Activated T-helper 1 cell treated with anti-CD3 and anti-CD28 coated beads, Interleukin-12 subunit alpha, Interleukin-12 subunit beta, Interleukin-2, Interleukin-4 antibody, amounts not matched to agents 30 ng/mL and 10 ng/mL and 1 ng/mL, durations not matched to agents 14 hours and 24 hours and 36 hours (primary cell): ENCODE measurements at regions not wholly inside any gene's neighbourhood (a gene's known extent, or its start where the extent isn't known, plus 50 kb on each side); places are given as distances from the start of the nearest gene placed in this dataset.

Experiments used
- DNase-seq: peaks from one replicate; pipeline ENCODE4 v3.0.0; 2021; ENCODE audit warnings: low spot score
- H3K27ac Mint-ChIP-seq: one replicate; pipeline ENCODE4 v1.8.0; 2021; ENCODE audit warnings: mild to moderate bottlenecking, mixed read lengths
- H3K27me3 Mint-ChIP-seq: one replicate; pipeline ENCODE4 v1.8.0; 2022; ENCODE audit warnings: mild to moderate bottlenecking, moderate library complexity, mixed read lengths; ENCODE audit not compliant: insufficient read depth
- H3K36me3 Mint-ChIP-seq: one replicate; pipeline ENCODE4 v1.8.0; 2021; ENCODE audit warnings: low read depth, mixed read lengths
- H3K4me1 Mint-ChIP-seq: one replicate; pipeline ENCODE4 v1.8.0; 2021; ENCODE audit warnings: low read depth, mixed read lengths
- H3K4me3 Mint-ChIP-seq: one replicate; pipeline ENCODE4 v1.8.0; 2021; ENCODE audit warnings: mild to moderate bottlenecking, moderate library complexity, mixed read lengths
- H3K9me3 Mint-ChIP-seq: one replicate; pipeline ENCODE4 v1.8.0; 2021; ENCODE audit warnings: mixed read lengths
- intact Hi-C: fragments of 100-400 bp; cut with micrococcal nuclease; formaldehyde crosslinking; loops from one replicate; pipeline ENCODE4 v1.15.1; 2024

DNA sequence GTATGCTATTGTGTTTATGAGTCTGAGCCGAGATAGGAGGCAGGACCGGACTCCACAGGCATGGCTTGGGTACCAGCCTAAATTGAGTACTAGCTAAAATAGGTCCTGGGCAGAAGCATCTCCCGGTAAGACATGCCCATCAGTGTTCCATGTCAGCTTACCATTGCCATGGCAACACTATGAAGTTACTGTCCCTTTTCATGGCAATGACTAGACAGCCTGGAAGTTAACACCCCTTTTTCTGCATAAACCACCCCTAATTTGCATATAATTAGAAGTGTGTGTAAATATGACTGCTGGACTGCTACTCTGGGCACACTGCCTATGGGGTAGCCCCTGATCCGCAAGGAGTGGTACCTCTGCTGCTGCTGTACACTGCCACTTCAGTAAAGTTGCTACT, 1005.1 kb upstream of the FAM98A start:
- no peak overlapping the region for H3K4me3 Mint-ChIP-seq
- H3K9me3 Mint-ChIP-seq = peaks cover 7% of the 10 kb centered on the region
- intact Hi-C loops = no loop called here
- DNase-seq = no peak
- H3K27me3 Mint-ChIP-seq = no peaks in the 10 kb centered on the region
- no peaks in the 10 kb centered on the region for H3K36me3 Mint-ChIP-seq
- no peak overlapping the region for H3K27ac Mint-ChIP-seq
- no peaks in the 10 kb centered on the region for H3K4me1 Mint-ChIP-seq

DNA sequence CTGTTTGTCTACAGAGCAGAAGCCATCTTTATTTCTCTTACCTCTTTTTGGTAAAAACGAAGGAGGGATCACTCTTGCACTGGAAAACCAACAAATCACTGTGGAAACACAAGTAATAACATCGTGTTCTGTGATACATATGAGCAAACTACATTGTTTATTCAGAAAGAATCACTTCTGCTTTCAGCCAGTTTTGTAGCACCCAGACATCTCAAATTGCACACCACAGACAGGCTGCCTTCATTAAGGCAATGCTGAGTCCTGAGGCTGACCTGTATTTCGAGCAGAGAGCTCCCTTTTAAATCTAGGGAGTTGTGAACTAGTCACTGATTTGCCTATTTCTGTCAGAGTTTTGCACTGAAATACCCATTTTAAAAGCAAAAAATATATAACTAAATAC, 1003.2 kb upstream of the FAM98A start:
- H3K4me3 Mint-ChIP-seq = no peak overlapping the region
- H3K27ac Mint-ChIP-seq = no peak overlapping the region
- DNase-seq = no peak
- intact Hi-C loops = no loop called here
- no peaks in the 10 kb centered on the region for H3K4me1 Mint-ChIP-seq
- peaks cover 7% of the 10 kb centered on the region for H3K9me3 Mint-ChIP-seq
- H3K27me3 Mint-ChIP-seq = no peaks in the 10 kb centered on the region
- no peaks in the 10 kb centered on the region for H3K36me3 Mint-ChIP-seq

DNA sequence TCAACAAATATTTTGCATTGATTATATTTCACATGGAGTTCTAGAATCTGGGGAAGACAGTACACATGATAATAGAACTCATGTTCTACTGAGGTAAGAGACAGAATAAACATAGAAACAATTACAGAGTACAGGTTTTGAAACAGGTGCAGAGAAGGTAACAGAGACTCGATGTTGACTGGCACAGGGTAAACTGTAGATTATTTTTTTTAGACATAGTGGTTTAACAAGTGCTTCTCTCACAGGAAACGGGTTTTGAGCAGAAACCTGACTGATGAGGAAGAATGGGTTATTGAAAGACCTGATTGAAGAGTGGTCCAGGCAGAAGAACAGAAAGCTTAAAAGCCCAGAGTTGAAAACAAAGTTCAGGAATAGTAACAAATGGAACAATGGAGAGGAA, 1002.5 kb upstream of the FAM98A start:
- Mint-ChIP-seq H3K27ac (no peak overlapping the region), H3K9me3 (peaks cover 7% of the 10 kb centered on the region), H3K4me1 (no peaks in the 10 kb centered on the region), H3K27me3 (no peaks in the 10 kb centered on the region), H3K36me3 (no peaks in the 10 kb centered on the region), H3K4me3 (no peak overlapping the region)
- intact Hi-C loops = no loop called here
- DNase-seq = no peak

DNA sequence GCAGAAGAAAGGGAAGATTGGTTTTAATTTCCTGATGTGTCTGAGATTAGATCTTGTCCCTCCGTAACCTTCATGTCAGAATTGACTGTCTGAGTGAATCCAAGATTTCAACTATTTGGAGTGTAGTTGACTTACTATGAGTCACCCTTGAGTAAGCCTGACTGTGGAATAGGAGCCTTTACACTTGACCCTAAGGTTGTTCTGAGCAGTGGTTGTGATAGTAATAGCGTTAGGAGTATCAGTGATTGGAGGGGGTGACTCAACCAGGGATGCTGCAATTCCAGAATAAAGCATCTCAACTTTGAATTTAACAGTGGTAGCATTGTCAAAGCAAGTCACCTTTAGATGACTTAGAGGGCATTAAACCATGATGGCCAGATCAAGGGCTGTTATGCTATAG, 979.5 kb upstream of the FAM98A start:
- no peak overlapping the region for H3K4me3 Mint-ChIP-seq
- intact Hi-C loops = no loop called here
- no peak overlapping the region for H3K27ac Mint-ChIP-seq
- no peak for DNase-seq
- H3K4me1 Mint-ChIP-seq = no peaks in the 10 kb centered on the region
- H3K27me3 Mint-ChIP-seq = no peaks in the 10 kb centered on the region
- H3K9me3 Mint-ChIP-seq = peaks cover 3% of the 10 kb centered on the region
- H3K36me3 Mint-ChIP-seq = no peaks in the 10 kb centered on the region

DNA sequence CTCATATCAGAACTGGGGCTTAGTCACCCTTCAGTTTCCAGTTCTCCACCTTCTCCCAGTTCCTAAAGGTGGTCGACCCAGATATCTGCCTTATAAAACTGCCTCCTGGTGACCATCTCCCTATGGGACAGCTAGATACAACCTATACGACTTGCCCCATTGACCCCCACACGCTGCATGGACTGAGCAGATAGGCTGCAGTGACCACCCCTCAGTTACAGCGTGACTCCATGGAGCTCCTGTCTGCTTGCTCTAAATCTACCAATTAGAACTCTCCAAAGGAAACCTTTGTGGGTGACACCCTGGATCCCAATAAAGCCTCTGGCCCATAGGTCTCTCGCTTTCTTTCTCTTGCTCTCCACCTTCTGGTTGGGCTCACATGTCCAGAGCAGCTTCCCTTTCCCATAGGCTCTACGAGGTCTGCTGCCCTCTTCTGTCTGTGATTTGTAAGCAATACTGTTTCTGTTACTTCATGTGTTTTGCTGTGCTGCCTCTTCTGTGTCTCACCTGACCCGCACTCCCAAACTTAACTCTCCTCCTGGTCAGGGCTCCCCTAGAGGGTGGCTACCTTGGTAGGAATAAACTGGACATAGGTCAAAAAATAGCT, 971.3 kb upstream of the FAM98A start:
- DNase-seq = no peak
- intact Hi-C loops = no loop called here
- H3K9me3 Mint-ChIP-seq = peaks cover 4% of the 10 kb centered on the region
- H3K4me3 Mint-ChIP-seq = no peak overlapping the region
- H3K36me3 Mint-ChIP-seq = no peaks in the 10 kb centered on the region
- H3K4me1 Mint-ChIP-seq = no peaks in the 10 kb centered on the region
- H3K27me3 Mint-ChIP-seq = no peaks in the 10 kb centered on the region
- no peak overlapping the region for H3K27ac Mint-ChIP-seq

DNA sequence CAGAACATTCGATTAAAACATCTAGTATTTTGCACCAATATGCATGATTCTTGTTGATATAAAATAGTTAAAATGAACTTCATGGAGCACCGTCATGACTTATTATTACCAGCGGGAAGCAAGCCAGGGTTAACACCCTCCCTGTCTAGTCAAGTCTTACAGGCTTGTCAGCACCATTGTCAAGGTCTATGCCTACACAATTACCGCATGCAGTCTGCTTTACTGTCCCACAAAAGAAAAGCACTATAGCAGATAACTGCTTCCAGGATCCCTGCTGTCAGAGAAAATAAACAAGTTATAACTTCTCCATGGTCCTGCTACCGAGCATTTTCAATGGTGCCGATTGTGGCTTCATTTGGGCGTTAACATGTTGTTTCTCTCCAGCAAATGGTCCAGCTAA, 968.0 kb upstream of the FAM98A start:
- H3K9me3 Mint-ChIP-seq = peaks cover 4% of the 10 kb centered on the region
- no peak overlapping the region for H3K4me3 Mint-ChIP-seq
- no peak for DNase-seq
- no peaks in the 10 kb centered on the region for H3K27me3 Mint-ChIP-seq
- no peaks in the 10 kb centered on the region for H3K4me1 Mint-ChIP-seq
- intact Hi-C loops = no loop called here
- no peaks in the 10 kb centered on the region for H3K36me3 Mint-ChIP-seq
- no peak overlapping the region for H3K27ac Mint-ChIP-seq

DNA sequence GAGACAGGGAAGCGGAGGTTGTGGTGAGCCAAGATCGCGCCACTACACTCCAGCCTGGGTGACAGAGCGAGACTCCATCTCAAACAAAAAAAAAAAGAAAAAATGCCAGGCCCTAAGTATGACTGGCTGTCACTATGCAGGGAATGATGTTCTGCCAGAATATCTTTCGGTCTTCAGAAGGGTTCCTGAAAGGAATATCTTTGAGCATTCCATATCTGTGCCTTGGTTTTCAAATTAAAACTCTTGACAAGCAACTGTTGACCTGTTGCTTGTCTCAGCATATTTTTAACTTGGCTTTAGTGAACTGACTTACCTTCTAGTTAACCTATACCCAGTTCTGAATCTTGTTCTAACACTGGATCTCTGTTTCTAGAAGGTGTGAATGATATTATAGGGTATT, 953.2 kb upstream of the FAM98A start:
- Mint-ChIP-seq H3K9me3 (peaks cover 3% of the 10 kb centered on the region), H3K27ac (no peak overlapping the region), H3K4me1 (no peaks in the 10 kb centered on the region), H3K36me3 (no peaks in the 10 kb centered on the region), H3K27me3 (no peaks in the 10 kb centered on the region), H3K4me3 (no peak overlapping the region)
- DNase-seq = no peak
- intact Hi-C loops = no loop called here

DNA sequence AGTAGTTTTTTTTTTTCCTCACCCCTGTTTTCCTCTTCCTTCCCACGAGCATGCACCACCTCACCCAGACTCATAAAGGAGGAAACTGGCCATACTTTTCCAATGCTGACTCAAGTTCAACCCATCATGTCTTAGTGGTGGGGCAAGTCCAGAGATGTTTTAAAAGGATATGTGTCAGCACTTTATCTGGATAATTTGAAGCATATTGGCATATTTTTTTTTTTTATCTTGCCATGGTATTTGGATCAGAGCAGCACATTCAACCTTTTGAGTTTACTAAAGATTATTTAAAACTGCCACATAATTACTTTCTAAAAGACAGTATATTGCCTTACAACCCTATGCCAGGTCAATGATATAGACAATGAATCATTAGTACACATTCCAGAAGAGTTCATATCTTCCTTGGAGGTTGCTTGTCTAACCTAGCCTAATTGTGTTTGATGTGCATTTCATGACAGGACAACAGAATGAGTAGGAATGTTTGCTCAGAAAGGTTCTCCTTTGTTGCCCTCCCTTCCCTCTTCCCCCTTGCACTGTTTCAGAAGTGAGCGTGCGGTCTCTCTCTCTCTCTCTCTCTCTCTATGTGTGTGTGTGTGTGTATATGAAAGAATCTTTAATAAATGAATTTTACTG, 950.7 kb upstream of the FAM98A start:
- no peak for DNase-seq
- no peaks in the 10 kb centered on the region for H3K36me3 Mint-ChIP-seq
- H3K27me3 Mint-ChIP-seq = no peaks in the 10 kb centered on the region
- intact Hi-C loops = no loop called here
- H3K4me1 Mint-ChIP-seq = no peaks in the 10 kb centered on the region
- H3K9me3 Mint-ChIP-seq = peaks cover 12% of the 10 kb centered on the region
- no peak overlapping the region for H3K4me3 Mint-ChIP-seq
- no peak overlapping the region for H3K27ac Mint-ChIP-seq

DNA sequence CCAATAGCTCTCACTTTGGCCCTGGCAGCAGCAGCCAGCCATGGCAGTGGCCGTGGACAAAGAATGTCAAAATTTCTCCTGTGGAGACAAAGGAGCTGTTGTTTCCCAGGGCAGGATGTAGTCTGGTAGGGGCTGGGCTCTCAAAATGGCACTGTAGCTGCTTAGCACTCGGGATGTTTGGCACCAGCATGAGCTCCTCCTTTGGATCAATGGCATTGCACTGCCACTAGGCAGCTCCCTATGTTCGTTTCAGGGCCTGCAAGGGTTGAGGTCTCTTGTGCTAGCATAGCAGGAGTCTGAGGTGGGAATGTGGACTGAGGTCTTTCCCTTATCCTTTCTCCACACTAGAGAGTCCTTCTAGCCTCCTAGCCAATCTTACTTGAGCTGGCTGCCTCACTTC, 948.8 kb upstream of the FAM98A start:
- Mint-ChIP-seq H3K36me3 (no peaks in the 10 kb centered on the region), H3K9me3 (peaks cover 14% of the 10 kb centered on the region), H3K27me3 (no peaks in the 10 kb centered on the region), H3K27ac (no peak overlapping the region), H3K4me1 (no peaks in the 10 kb centered on the region), H3K4me3 (no peak overlapping the region)
- DNase-seq = no peak
- intact Hi-C loops = no loop called here

DNA sequence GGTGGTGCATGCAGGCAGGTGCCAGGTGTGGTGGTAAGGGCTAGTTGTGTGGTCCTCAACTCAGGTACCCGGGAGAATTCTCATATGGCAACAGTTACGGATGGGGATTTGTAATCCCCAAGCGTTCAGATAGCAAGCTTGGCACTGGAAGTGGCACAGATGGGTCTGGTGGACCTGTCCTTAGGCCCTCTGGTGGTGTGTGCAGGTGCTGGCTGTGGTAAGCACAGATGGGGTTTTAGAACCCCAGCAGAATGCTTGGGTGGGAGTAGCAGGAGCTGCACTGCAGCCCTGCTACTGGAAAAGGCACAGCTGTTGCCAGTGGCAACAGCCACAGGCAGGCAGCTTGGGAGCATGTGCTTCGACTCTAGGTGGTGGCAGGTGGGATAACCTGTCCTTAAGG, 948.2 kb upstream of the FAM98A start:
- Mint-ChIP-seq H3K4me1 (no peaks in the 10 kb centered on the region), H3K27ac (no peak overlapping the region), H3K27me3 (no peaks in the 10 kb centered on the region), H3K36me3 (no peaks in the 10 kb centered on the region), H3K4me3 (no peak overlapping the region), H3K9me3 (peaks cover 17% of the 10 kb centered on the region)
- intact Hi-C loops = no loop called here
- no peak for DNase-seq

DNA sequence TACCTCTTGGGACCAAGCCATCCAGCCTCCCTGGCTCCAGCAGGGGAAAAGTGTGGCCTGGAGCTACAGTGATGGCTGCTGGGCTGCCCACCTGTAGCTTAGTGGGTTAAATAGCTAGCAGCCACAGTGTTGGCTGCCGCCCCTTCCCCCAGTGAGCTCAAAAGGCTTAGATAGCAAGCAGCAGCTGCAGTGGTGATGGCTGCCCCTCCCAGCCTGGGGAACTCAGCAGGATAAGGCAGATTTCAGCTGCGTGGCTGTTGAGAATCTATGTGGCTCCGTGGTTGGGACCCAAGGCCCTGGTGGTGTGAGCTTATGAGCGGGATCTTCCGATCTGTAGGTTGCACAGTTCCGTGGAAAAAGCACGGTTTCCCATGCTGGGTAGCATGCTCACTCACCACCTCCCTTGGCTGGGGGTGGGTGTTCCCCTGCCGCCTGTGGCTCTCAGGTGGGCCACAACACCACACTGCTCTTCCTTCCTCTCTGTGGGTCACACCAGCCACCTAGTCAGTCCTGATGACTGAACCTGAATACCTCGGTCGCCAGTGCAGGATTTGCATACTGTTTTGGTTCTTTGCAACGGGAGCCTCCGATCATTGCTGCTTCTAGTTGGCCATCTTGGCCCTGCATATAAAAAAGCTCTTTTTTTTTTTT, 946.5 kb upstream of the FAM98A start:
- Mint-ChIP-seq H3K9me3 (peaks cover 17% of the 10 kb centered on the region), H3K27me3 (no peaks in the 10 kb centered on the region), H3K4me1 (no peaks in the 10 kb centered on the region), H3K4me3 (no peak overlapping the region), H3K27ac (no peak overlapping the region), H3K36me3 (no peaks in the 10 kb centered on the region)
- DNase-seq = no peak
- intact Hi-C loops = no loop called here

DNA sequence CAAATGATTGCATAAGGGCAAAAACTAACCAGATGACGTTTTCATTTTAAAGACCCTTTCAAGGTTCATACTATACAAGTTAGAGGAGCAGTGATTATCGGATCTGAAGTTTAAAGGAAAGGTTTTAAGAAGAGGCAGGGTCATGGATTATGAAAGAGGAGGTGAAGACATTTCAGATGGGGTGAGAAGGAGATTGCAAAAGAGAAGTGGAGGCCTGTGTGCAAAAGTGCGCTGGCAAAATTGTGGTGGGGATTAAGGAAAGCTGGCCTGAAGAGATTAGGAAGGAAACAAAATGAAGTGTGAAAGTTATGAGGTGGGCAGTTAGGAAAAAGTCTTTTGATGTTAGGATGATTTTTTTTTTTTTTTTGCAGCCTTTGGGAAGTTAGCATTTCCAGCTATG, 935.7 kb upstream of the FAM98A start:
- Mint-ChIP-seq H3K4me1 (no peaks in the 10 kb centered on the region), H3K4me3 (no peak overlapping the region), H3K27ac (no peak overlapping the region), H3K27me3 (no peaks in the 10 kb centered on the region), H3K36me3 (no peaks in the 10 kb centered on the region), H3K9me3 (peaks cover 4% of the 10 kb centered on the region)
- DNase-seq = no peak
- intact Hi-C loops = no loop called here

DNA sequence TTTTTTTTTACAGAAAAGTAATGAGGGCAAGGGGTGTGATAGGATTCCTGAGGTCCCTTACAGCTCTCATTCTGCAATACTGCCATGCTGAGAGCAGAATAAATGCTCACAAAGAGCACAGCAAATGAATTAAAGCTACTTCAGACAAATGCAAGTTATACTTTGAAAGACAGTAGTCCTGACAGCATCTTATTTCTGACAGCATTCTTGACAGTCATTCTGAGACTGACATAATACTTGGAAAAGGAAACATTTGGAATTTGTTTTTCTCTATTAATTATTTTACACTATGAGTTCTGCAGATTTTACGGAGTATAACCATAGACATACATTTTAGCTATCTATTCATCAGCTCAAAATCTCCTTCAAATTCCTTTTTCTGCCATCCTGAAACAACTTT, 935.2 kb upstream of the FAM98A start:
- Mint-ChIP-seq H3K27ac (no peak overlapping the region), H3K4me3 (no peak overlapping the region), H3K9me3 (peaks cover 4% of the 10 kb centered on the region), H3K4me1 (no peaks in the 10 kb centered on the region), H3K27me3 (no peaks in the 10 kb centered on the region), H3K36me3 (no peaks in the 10 kb centered on the region)
- intact Hi-C loops = no loop called here
- DNase-seq = no peak
